PC-3 (cell line): ENCODE measurements at regions not wholly inside any gene's neighbourhood (a gene's known extent, or its start where the extent isn't known, plus 50 kb on each side); places are given as distances from the start of the nearest gene placed in this dataset.
"Not testable (repeated sequence)": the region's sequence is repeated elsewhere in the genome, so short reads cannot be mapped to it uniquely, and the experiment has no call there.

Source experiments
- ATAC-seq: fragments of 200-7000 bp; cut with Tn5 transposase; 2 replicates; pipeline ENCODE4 v1.9.1; 2020; ENCODE audit warnings: mild to moderate bottlenecking, moderate library complexity
- BruUV-seq: library from RNA; stranded (reverse); fragments of 400-500 nt; replicated peaks from 2 replicates; lab custom pipeline; 2021; lab: Mats Ljungman, UMichigan
- CTCF ChIA-PET: fragments of 300-600 bp; sonication (Branson Sonifier 250); formaldehyde crosslinking; loops from one replicate; lab custom pipeline; 2022; ENCODE audit warnings: antibody characterized with exemption; lab: Charles Lee
- POLR2A ChIA-PET: fragments of 300-600 bp; sonication (Branson Sonifier 250); formaldehyde crosslinking; loops from one replicate; lab custom pipeline; 2022; ENCODE audit warnings: antibody characterized with exemption; ENCODE audit not compliant: unreplicated experiment; lab: Charles Lee
- DNase-seq: peaks from one replicate; pipeline ENCODE4 v3.0.0-alpha.2; 2015
- H2AFZ ChIP-seq: fragments of 300-600 bp; sonication (generic); 2 replicates; pipeline ENCODE4 v1.6.0; 2016; ENCODE audit warnings: antibody characterized with exemption, low read length
- H3F3A ChIP-seq: fragments of 300-600 bp; sonication (generic); one replicate; pipeline ENCODE4 v1.6.0; 2017; ENCODE audit warnings: antibody characterized with exemption, low read length, control low read depth, mild to moderate bottlenecking; ENCODE audit not compliant: unreplicated experiment
- H3K27ac ChIP-seq: fragments of 300-600 bp; sonication (generic); 2 replicates; pipeline ENCODE4 v1.5.1; 2016; ENCODE audit warnings: mild to moderate bottlenecking, low read length
- H3K27me3 ChIP-seq: fragments of 300-600 bp; sonication (generic); 2 replicates; pipeline ENCODE4 v1.6.1; 2016; ENCODE audit warnings: low read length, mixed read lengths
- H3K36me3 ChIP-seq: fragments of 300-600 bp; sonication (generic); 2 replicates; pipeline ENCODE4 v1.6.1; 2016; ENCODE audit warnings: low read depth, mixed run types, low read length, mixed read lengths
- H3K4me1 ChIP-seq: fragments of 300-600 bp; sonication (generic); 2 replicates; pipeline ENCODE4 v1.5.1; 2016; ENCODE audit warnings: low read length; ENCODE audit not compliant: insufficient read depth
- H3K4me2 ChIP-seq: fragments of 300-600 bp; sonication (generic); 2 replicates; pipeline ENCODE4 v1.6.0; 2016; ENCODE audit warnings: low read length
- H3K4me3 ChIP-seq: fragments of 300-600 bp; sonication (generic); 2 replicates; pipeline ENCODE4 v1.5.1; 2016; ENCODE audit warnings: mild to moderate bottlenecking, low read length, mixed read lengths
- H3K79me2 ChIP-seq: fragments of 300-600 bp; sonication (generic); 2 replicates; pipeline ENCODE4 v1.6.1; 2017; ENCODE audit warnings: low read length, mixed read lengths
- H3K9ac ChIP-seq: fragments of 300-600 bp; sonication (generic); 2 replicates; pipeline ENCODE4 v1.6.0; 2016; ENCODE audit warnings: mild to moderate bottlenecking, low read length
- H3K9me2 ChIP-seq: fragments of 300-600 bp; sonication (generic); replicated peaks from 2 replicates; pipeline ENCODE4 v1.6.1; 2016; ENCODE audit warnings: mixed run types, low read length, mixed read lengths
- H3K9me3 ChIP-seq: fragments of 300-600 bp; sonication (generic); 2 replicates; pipeline ENCODE4 v1.6.1; 2016; ENCODE audit warnings: low read length, mixed read lengths
- H4K20me1 ChIP-seq: fragments of 300-600 bp; sonication (generic); 2 replicates; pipeline ENCODE4 v1.6.1; 2016; ENCODE audit warnings: low read length, mixed read lengths
- EZH2 ChIP-seq: fragments of 300-600 bp; sonication (generic); IDR thresholded peaks from one replicate; pipeline ENCODE4 v1.6.1; 2017; ENCODE audit warnings: antibody characterized with exemption, mild to moderate bottlenecking, low read length; ENCODE audit not compliant: unreplicated experiment
- EZH2phosphoT487 ChIP-seq: fragments of 300-600 bp; sonication (generic); IDR thresholded peaks from 2 replicates; pipeline ENCODE4 v1.6.1; 2018; ENCODE audit warnings: mild to moderate bottlenecking, antibody characterized with exemption, low read length, borderline replicate concordance
- intact Hi-C: fragments of 100-400 bp; cut with micrococcal nuclease; formaldehyde crosslinking; loops from 2 replicates; pipeline ENCODE4 v1.9.0; 2023
- TF ChIP-seq, protein P1 (sequence below): fragments of 300-600 bp; sonication (generic); conservative IDR thresholded peaks from 2 replicates; pipeline ENCODE4 v1.5.1; 2017; ENCODE audit warnings: antibody characterized with exemption, low read depth, mild to moderate bottlenecking, low read length

DNA sequence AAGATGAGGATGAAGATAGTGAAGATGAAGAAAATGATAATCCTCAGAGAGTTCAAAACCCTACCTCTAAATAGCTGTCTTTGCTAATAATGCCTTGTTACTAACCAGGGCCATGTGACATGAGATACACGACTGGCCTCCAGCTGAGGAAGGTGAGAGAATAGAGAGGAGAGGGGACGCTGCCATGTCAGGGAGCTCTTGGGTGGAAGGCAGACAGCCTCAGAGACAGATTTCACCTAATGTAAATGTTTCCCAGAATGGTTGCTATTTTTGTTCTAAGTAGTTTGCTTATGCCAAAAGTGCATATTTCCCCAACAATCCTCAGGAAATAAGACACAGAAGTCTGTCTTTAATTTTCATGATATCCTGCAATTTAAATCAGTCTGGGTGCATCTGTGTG lies 138.4 kb downstream of the ELOVL4 start:
- Histone ChIP-seq H3K9me2 (no peaks in the 10 kb centered on the region), H3K4me3 (no peak overlapping the region), H3K9me3 (no peaks in the 10 kb centered on the region), H2AFZ (no peak overlapping the region), H3K9ac (no peak overlapping the region), H3F3A (no peaks in the 10 kb centered on the region), H3K27ac (no peak overlapping the region), H3K4me2 (no peak overlapping the region), H4K20me1 (no peaks in the 10 kb centered on the region), H3K27me3 (0 out of 2 replicates have a peak, but pooled peaks cover 7% of the 10 kb centered on the region), H3K79me2 (no peaks in the 10 kb centered on the region), H3K36me3 (no peaks in the 10 kb centered on the region; the same call in 1 of the 2 replicates), H3K4me1 (no peaks in the 10 kb centered on the region)
- CTCF ChIA-PET = interaction anchor here (0.6 kb wide), 1 partner anchor 58 kb away, joined by 3 read pairs; no protein-coding TSS in a partner anchor
- BruUV-seq = no TSS peak
- TF ChIP-seq EZH2 = no peak
- TF ChIP-seq, protein P1, sequence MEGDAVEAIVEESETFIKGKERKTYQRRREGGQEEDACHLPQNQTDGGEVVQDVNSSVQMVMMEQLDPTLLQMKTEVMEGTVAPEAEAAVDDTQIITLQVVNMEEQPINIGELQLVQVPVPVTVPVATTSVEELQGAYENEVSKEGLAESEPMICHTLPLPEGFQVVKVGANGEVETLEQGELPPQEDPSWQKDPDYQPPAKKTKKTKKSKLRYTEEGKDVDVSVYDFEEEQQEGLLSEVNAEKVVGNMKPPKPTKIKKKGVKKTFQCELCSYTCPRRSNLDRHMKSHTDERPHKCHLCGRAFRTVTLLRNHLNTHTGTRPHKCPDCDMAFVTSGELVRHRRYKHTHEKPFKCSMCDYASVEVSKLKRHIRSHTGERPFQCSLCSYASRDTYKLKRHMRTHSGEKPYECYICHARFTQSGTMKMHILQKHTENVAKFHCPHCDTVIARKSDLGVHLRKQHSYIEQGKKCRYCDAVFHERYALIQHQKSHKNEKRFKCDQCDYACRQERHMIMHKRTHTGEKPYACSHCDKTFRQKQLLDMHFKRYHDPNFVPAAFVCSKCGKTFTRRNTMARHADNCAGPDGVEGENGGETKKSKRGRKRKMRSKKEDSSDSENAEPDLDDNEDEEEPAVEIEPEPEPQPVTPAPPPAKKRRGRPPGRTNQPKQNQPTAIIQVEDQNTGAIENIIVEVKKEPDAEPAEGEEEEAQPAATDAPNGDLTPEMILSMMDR = no peak
- no peak for TF ChIP-seq EZH2phosphoT487
- no peak for ATAC-seq
- intact Hi-C loops = no loop called here
- DNase-seq = no peak
- POLR2A ChIA-PET = no interaction called here

DNA sequence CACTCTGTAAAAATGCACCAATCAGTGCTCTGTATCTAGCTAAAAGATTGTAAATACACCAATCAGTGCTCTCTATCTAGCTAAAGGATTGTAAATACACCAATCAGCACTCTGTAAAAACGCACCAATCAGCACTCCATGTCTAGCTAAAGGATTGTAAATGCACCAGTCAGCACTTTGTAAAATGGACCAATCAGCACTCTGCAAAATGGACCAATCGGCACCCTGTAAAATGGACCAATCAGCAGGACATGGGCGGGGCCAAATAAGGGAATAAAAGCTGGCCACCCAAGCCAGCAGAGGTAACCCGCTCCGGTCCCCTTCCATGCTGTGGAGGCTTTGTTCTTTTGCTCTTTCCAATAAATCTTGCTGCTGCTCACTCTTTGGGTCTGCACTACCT lies 140.7 kb downstream of the ELOVL4 start:
- H3K4me1 ChIP-seq, H2AFZ ChIP-seq, H4K20me1 ChIP-seq, H3K9ac ChIP-seq, intact Hi-C loops, H3K4me2 ChIP-seq, ATAC-seq, H3K9me3 ChIP-seq, CTCF ChIA-PET, H3K4me3 ChIP-seq, H3K9me2 ChIP-seq, POLR2A ChIA-PET, BruUV-seq, H3K36me3 ChIP-seq, DNase-seq, H3F3A ChIP-seq, H3K27ac ChIP-seq, H3K27me3 ChIP-seq, H3K79me2 ChIP-seq: not testable (repeated sequence)

DNA sequence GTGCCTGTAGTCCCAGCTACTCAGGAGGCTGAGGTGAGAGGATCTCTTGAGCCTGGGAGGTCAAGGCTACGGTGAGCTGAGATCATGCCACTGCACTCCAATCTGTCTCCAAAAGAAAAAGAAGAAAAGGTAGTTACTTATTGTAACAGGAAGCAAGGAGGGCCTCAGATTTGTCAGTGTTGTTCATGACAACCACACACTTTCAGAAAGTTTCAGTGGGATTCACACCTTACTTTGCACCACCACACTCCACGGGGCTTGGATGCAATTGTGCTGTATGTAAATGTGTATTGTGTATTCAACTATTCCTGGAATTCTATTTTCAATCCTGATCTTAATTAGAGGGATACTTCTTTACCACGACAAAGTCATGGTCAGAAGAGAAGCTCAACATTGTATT lies 142.6 kb downstream of the ELOVL4 start:
- H3K4me2 ChIP-seq = no peak overlapping the region
- CTCF ChIA-PET = no interaction called here
- no TSS peak for BruUV-seq
- POLR2A ChIA-PET = no interaction called here
- no peaks in the 10 kb centered on the region for H4K20me1 ChIP-seq
- DNase-seq (no peak), ATAC-seq (no peak)
- no peak overlapping the region for H2AFZ ChIP-seq
- no peaks in the 10 kb centered on the region for H3K9me3 ChIP-seq
- H3F3A ChIP-seq = no peaks in the 10 kb centered on the region
- H3K9me2 ChIP-seq = no peaks in the 10 kb centered on the region
- 0 out of 2 replicates have a peak, but pooled peaks cover under 1% of the 10 kb centered on the region for H3K27me3 ChIP-seq
- H3K79me2 ChIP-seq = no peaks in the 10 kb centered on the region
- intact Hi-C loops = no loop called here
- no peaks in the 10 kb centered on the region for H3K4me1 ChIP-seq
- no peak overlapping the region for H3K27ac ChIP-seq
- TF ChIP-seq, protein P1 = no peak
- no peak for TF ChIP-seq EZH2phosphoT487
- no peak for TF ChIP-seq EZH2
- no peak overlapping the region for H3K4me3 ChIP-seq
- H3K36me3 ChIP-seq = no peaks in the 10 kb centered on the region
- H3K9ac ChIP-seq = no peak overlapping the region
